ENCODE measurements at regions not wholly inside any gene's neighbourhood (a gene's known extent, or its start where the extent isn't known, plus 50 kb on each side); places are given as distances from the start of the nearest gene placed in this dataset.

DNA sequence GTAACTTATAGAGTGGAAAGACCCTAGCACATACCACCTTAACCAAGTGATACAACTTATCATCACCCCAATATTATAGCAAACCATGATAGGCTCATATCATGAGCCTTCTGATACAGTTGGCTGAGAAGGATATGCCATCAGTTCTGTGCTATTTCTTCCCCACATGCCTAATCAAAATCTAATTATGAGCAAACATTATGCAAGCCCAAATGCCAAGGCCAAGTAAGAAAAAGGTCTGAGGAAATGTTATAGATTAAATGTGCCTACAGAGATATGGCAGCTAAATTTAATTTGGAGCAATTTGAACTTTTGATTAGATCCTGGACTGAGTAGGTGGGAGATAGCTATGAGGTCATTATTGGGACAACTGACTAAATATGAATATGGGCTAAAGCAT is 225.9 kb upstream of the PMFBP1 start:
- TF ChIP-seq GATA2 (IDR thresholded peaks at IDR 0.05; ENCODE audit: low read depth, low read length) (no peak), GATA3 (IDR thresholded peaks at IDR 0.05; ENCODE audit: low read depth, low read length) (no peak)
